Keratinocyte (primary cell): ENCODE measurements at regions not wholly inside any gene's neighbourhood (a gene's known extent, or its start where the extent isn't known, plus 50 kb on each side); places are given as distances from the start of the nearest gene placed in this dataset.

Experiments used
- DNase-seq: peaks from one replicate; pipeline ENCODE4 v3.0.0-alpha.2; 2011; ENCODE audit warnings: low read depth, missing footprints, low spot score
- FAIRE-seq: peaks from 2 replicates; lab custom pipeline; 2011; peaks lifted over from hg19 to GRCh38; lab: Jason Lieb, UNC
- H2AFZ ChIP-seq: 2 replicates; pipeline ENCODE4 v1.6.0; 2012; ENCODE audit warnings: low read length, control low read depth, inconsistent platforms; ENCODE audit not compliant: control insufficient read depth
- H3K27ac ChIP-seq: 2 replicates; pipeline ENCODE4 v1.5.1; 2011; ENCODE audit warnings: low read length; ENCODE audit not compliant: control insufficient read depth, insufficient read depth
- H3K27me3 ChIP-seq: 3 replicates; pipeline ENCODE4 v1.6.0; 2011; ENCODE audit warnings: low read length; ENCODE audit not compliant: control insufficient read depth, insufficient read depth; ENCODE audit errors: extremely low read depth
- H3K36me3 ChIP-seq, 2 experiments: 2 replicates in 1 of 2; 3 replicates in 1 of 2; pipeline ENCODE4 v1.5.1; 2011; ENCODE audit warnings: low read length in 2 of 2, mild to moderate bottlenecking in 1 of 2; ENCODE audit not compliant: control insufficient read depth in 2 of 2, insufficient read depth in 2 of 2; ENCODE audit errors: extremely low read depth in 1 of 2
- H3K4me1 ChIP-seq: 3 replicates; pipeline ENCODE4 v1.5.1; 2011; ENCODE audit warnings: low read length; ENCODE audit not compliant: control insufficient read depth, insufficient read depth; ENCODE audit errors: extremely low read depth
- H3K4me2 ChIP-seq: 3 replicates; pipeline ENCODE4 v1.6.0; 2011; ENCODE audit warnings: low read depth, low read length; ENCODE audit not compliant: control insufficient read depth, insufficient read depth; ENCODE audit errors: extremely low read depth
- H3K4me3 ChIP-seq, 3 experiments: fragments of 200-600 bp in 1 of 3; sonication (generic) in 1 of 3; 2 replicates in 2 of 3; 3 replicates in 1 of 3; pipeline ENCODE4 v1.5.1; 2011 to 2016; ENCODE audit warnings: low read length in 3 of 3, mild to moderate bottlenecking in 3 of 3, control low read depth in 2 of 3, inconsistent platforms in 1 of 3, low read depth in 1 of 3, mixed read lengths in 1 of 3, mixed run types in 1 of 3, moderate library complexity in 1 of 3; ENCODE audit not compliant: control insufficient read depth in 2 of 3, insufficient read depth in 2 of 3; ENCODE audit errors: extremely low read depth in 1 of 3
- H3K79me2 ChIP-seq: 2 replicates; pipeline ENCODE4 v1.6.0; 2012; ENCODE audit warnings: low read length; ENCODE audit not compliant: control insufficient read depth, insufficient read depth
- H3K9ac ChIP-seq: 3 replicates; pipeline ENCODE4 v1.6.0; 2011; ENCODE audit warnings: low read length; ENCODE audit not compliant: control insufficient read depth, insufficient read depth; ENCODE audit errors: extremely low read depth
- H3K9me1 ChIP-seq: 3 replicates; pipeline ENCODE4 v1.6.0; 2011; ENCODE audit warnings: low read length; ENCODE audit not compliant: control insufficient read depth, insufficient read depth; ENCODE audit errors: extremely low read depth
- H3K9me3 ChIP-seq: 2 replicates; pipeline ENCODE4 v1.5.1; 2012; ENCODE audit warnings: low read depth, low read length; ENCODE audit not compliant: control insufficient read depth
- H4K20me1 ChIP-seq: 3 replicates; pipeline ENCODE4 v1.6.0; 2011; ENCODE audit warnings: low read length; ENCODE audit not compliant: control insufficient read depth, insufficient read depth; ENCODE audit errors: extremely low read depth
- EZH2 ChIP-seq: IDR thresholded peaks from one replicate; pipeline ENCODE4 v1.6.1; 2012; ENCODE audit warnings: inconsistent platforms, mild to moderate bottlenecking, low read length, moderate library complexity
- dilution Hi-C: fragments of 300-500 bp; cut with MboI; formaldehyde crosslinking; loops from one replicate; pipeline ENCODE4 v1.7.0; 2020; ENCODE audit warnings: low sequenced_read_pairs; ENCODE audit not compliant: extremely low pct_ligation_motif_present
- TF ChIP-seq, protein P1 (sequence below), 3 experiments: IDR thresholded peaks in 1 of 3; conservative IDR thresholded peaks in 1 of 3; optimal IDR thresholded peaks in 1 of 3; 2 replicates in 2 of 3; 3 replicates in 1 of 3; pipeline versions ENCODE3 to v1.5.1; 2011; ENCODE audit warnings: low read length in 3 of 3, mild to moderate bottlenecking in 3 of 3, moderate library complexity in 2 of 3, control low read depth in 1 of 3, inconsistent platforms in 1 of 3; ENCODE audit not compliant: insufficient read depth in 2 of 3; ENCODE audit errors: extremely low read depth in 1 of 3

GRCh38 chr17:34717092-34717491 is 137.7 kb downstream of the TMEM132E start:
- H3K4me1 ChIP-seq, result no peaks in the 10 kb centered on the region
- H3K27ac ChIP-seq, result no peak overlapping the region
- TF ChIP-seq, protein P1, sequence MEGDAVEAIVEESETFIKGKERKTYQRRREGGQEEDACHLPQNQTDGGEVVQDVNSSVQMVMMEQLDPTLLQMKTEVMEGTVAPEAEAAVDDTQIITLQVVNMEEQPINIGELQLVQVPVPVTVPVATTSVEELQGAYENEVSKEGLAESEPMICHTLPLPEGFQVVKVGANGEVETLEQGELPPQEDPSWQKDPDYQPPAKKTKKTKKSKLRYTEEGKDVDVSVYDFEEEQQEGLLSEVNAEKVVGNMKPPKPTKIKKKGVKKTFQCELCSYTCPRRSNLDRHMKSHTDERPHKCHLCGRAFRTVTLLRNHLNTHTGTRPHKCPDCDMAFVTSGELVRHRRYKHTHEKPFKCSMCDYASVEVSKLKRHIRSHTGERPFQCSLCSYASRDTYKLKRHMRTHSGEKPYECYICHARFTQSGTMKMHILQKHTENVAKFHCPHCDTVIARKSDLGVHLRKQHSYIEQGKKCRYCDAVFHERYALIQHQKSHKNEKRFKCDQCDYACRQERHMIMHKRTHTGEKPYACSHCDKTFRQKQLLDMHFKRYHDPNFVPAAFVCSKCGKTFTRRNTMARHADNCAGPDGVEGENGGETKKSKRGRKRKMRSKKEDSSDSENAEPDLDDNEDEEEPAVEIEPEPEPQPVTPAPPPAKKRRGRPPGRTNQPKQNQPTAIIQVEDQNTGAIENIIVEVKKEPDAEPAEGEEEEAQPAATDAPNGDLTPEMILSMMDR (optimal IDR thresholded peaks at IDR 0.05 in 1 of 3, IDR thresholded peaks at IDR 0.05 in 1 of 3, conservative IDR thresholded peaks at IDR 0.05 in 1 of 3; ENCODE audit: extremely low read depth in 1 of 3, insufficient read depth in 2 of 3, low read length in 3 of 3), result no peak
- no peak for TF ChIP-seq EZH2
- DNase-seq, result no peak
- no peak overlapping the region for H2AFZ ChIP-seq
- no peaks in the 10 kb centered on the region for H3K36me3 ChIP-seq
- dilution Hi-C loops, result no loop called here
- H4K20me1 ChIP-seq, result no peaks in the 10 kb centered on the region
- H3K4me3 ChIP-seq, result no peak overlapping the region
- H3K9me1 ChIP-seq, result no peaks in the 10 kb centered on the region
- no peaks in the 10 kb centered on the region for H3K27me3 ChIP-seq
- no peaks in the 10 kb centered on the region for H3K79me2 ChIP-seq
- no peak overlapping the region for H3K9ac ChIP-seq
- H3K4me2 ChIP-seq, result no peak overlapping the region
- FAIRE-seq, result no peak
- H3K9me3 ChIP-seq, result no peaks in the 10 kb centered on the region

DNA sequence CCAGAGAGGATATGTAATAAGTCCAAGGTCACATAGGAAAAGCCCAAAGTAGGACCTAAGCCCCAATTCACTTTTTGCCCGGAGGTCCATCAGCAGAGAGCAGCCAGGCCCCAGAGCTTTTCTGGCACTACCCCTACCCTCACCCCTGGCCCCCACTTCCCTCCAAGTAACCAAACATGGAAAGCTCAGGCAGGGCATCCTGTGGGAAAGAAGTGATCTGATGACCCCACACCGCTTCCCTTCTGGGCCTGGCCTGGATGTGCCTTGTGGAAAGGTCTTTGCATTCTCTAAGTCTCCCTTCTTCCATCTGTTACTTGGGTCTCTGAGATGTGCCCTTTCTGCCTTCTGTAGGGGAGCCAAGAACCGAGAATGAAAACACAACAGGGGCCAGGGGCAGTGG is 136.9 kb downstream of the TMEM132E start:
- no peak for FAIRE-seq
- TF ChIP-seq, protein P1 (optimal IDR thresholded peaks at IDR 0.05 in 1 of 3, IDR thresholded peaks at IDR 0.05 in 1 of 3, conservative IDR thresholded peaks at IDR 0.05 in 1 of 3; ENCODE audit: extremely low read depth in 1 of 3, insufficient read depth in 2 of 3, low read length in 3 of 3), result no peak
- no peak for TF ChIP-seq EZH2
- H3K27ac ChIP-seq, result no peak overlapping the region
- no peaks in the 10 kb centered on the region for H3K4me1 ChIP-seq
- DNase-seq, result no peak
- H3K4me2 ChIP-seq, result no peak overlapping the region
- H3K27me3 ChIP-seq, result no peaks in the 10 kb centered on the region
- H3K36me3 ChIP-seq, result no peaks in the 10 kb centered on the region
- no peak overlapping the region for H3K9ac ChIP-seq
- no peaks in the 10 kb centered on the region for H3K9me3 ChIP-seq
- no peaks in the 10 kb centered on the region for H4K20me1 ChIP-seq
- no peak overlapping the region for H2AFZ ChIP-seq
- dilution Hi-C loops, result no loop called here
- H3K9me1 ChIP-seq, result no peaks in the 10 kb centered on the region
- no peaks in the 10 kb centered on the region for H3K79me2 ChIP-seq
- no peak overlapping the region for H3K4me3 ChIP-seq
